ENCODE measurements at regions not wholly inside any gene's neighbourhood (a gene's known extent, or its start where the extent isn't known, plus 50 kb on each side); places are given as distances from the start of the nearest gene placed in this dataset.

- no peak for DNase-seq (ENCODE audit: extremely low read depth, low read depth)
- no peak for TF ChIP-seq CTCF (IDR thresholded peaks at IDR 0.05; ENCODE audit: low read depth, low read length)
These were observed 366.5 kb upstream of the CRIM1 start for GRCh38 chr2:35989040-35989439.

DNA sequence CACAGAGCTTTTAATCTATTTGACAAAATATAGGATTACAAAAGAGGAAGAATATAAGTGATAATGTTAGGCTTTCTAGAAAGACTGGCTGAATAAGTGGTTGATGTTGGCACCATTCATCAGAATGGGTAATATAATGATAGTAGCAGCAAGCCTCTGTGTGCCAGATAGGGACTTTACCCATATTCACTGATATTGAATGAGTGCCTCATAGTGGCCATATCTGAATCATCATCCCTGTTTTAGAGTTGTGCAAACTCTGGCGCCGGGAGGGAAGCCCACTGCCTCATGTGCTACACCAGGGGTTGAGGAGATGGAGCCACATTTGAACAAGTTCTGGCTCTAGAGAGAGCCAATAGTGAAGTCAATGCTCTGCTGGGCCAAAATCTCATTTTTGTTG, 368.7 kb upstream of the CRIM1 start:
- no peak for DNase-seq (ENCODE audit: extremely low read depth, low read depth)
- no peak for TF ChIP-seq CTCF (IDR thresholded peaks at IDR 0.05; ENCODE audit: low read depth, low read length)

- DNase-seq (ENCODE audit: extremely low read depth, low read depth): no peak
- no peak for TF ChIP-seq CTCF (IDR thresholded peaks at IDR 0.05; ENCODE audit: low read depth, low read length)
These were observed 377.4 kb upstream of the CRIM1 start for GRCh38 chr2:35978218-35978617.

- no peak for DNase-seq (ENCODE audit: extremely low read depth, low read depth)
- TF ChIP-seq CTCF (IDR thresholded peaks at IDR 0.05; ENCODE audit: low read depth, low read length): no peak
These were observed 379.0 kb upstream of the CRIM1 start for GRCh38 chr2:35976611-35977010.

DNA sequence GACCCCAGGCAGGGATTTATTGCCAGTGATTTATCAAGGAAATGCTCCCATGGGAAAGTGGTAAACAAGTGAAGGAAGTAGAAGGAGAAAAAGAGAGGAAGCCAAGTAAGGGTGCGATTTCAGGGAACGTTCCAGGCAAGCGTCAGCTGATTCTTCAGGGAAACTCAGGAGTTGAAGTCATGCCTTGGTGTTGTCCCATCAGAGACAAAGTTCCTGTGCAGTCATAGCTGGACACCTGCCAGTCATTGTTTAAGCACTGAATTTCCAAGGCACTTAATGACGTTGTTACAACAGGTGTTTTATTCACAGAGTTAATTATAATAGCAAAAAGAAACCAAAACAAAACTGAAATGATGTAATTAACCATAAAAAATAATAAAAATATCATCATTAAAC, 381.8 kb upstream of the CRIM1 start:
- DNase-seq (ENCODE audit: extremely low read depth, low read depth): no peak
- TF ChIP-seq CTCF (IDR thresholded peaks at IDR 0.05; ENCODE audit: low read depth, low read length): no peak

- TF ChIP-seq CTCF (IDR thresholded peaks at IDR 0.05; ENCODE audit: low read depth, low read length): peak; percentile 40
- DNase-seq (ENCODE audit: extremely low read depth, low read depth): no peak
These were observed 382.3 kb upstream of the CRIM1 start for GRCh38 chr2:35973132-35973736.

DNA sequence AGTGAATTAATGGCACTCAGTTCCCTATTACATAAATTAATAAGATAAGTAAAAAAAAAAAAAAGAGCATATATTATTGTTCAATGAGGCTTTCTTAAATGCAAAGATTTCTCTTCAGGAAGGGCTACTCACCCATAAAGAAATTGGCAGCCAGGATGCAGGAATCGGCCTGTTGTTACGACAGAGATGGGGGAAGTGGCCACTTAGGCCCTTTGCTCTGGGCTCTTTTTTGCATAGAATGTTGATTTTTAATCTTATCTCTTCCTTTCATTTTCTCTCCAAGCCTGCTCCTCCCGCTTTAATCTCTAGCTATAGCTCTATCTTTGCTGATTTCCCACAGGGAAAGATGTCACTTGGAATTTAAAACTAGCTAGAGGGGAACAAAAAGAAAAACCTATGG, 391.8 kb upstream of the CRIM1 start:
- no peak for TF ChIP-seq CTCF (IDR thresholded peaks at IDR 0.05; ENCODE audit: low read depth, low read length)
- DNase-seq (ENCODE audit: extremely low read depth, low read depth): no peak
